ENCODE measurements at regions not wholly inside any gene's neighbourhood (a gene's known extent, or its start where the extent isn't known, plus 50 kb on each side); places are given as distances from the start of the nearest gene placed in this dataset.

GRCh38 chr7:114755856-114756255, 166.0 kb upstream of the MDFIC start:
- no peak for DNase-seq (ENCODE audit: low spot score)

- DNase-seq (ENCODE audit: low spot score), result no peak
Observed at GRCh38 chr7:114758661-114759227, 163.2 kb upstream of the MDFIC start.

- DNase-seq (ENCODE audit: low spot score), result no peak
Observed at GRCh38 chr7:114759347-114760062, 162.4 kb upstream of the MDFIC start.

GRCh38 chr7:114760477-114760876, 161.4 kb upstream of the MDFIC start:
- no peak for DNase-seq (ENCODE audit: low spot score)

DNA sequence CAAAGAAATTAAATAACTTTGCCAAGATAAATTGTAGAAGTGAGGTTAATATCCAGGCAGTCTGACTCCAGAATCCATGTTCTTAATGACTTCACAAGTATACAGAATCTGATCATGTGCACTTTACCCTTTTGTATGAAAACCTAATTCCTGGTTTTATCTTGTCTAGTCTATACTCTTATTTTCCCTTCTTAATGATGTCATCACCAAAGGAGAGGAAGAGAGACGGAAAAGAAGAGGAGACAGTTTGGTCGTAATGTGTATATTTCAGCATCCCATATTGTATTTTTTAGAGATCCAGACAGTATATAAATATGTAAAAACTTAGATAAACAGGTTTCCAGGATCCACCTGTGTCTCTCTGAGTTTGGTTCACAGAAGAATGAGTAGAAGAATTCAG, 159.9 kb upstream of the MDFIC start:
- no peak for DNase-seq (ENCODE audit: low spot score)

DNA sequence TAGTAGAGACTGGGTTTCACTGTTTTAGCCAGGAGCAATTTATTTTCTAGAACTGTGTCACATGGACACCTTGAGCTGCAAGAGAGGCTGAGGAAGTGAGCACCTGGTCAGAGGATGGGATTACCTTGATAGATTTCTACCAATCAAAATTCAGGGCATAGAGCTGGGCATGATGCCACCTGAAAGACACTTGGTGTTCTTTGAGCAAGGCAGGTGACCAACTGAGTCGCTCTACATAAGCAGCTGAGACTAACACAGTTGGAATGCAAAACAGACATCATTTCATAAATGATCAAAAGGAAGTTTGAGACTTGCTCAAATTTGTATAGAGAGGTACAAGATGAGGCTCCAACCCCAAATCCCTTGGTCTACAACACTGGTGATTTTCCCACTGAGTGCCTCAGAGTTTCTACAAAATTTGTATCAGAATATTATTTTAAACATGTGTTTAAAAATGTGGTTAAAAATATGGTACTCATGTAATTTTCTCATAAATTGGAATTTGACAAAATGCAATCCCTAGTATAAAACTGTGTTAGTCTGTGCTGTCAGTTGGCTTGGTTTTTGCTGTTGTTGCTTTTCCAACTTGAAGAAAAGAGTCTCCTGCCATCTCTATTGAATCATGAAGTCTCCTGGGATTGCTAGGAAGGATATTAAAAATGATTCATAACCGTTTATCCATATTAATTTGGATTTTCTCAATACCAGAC, 156.4 kb upstream of the MDFIC start:
- no peak for DNase-seq (ENCODE audit: low spot score)

DNA sequence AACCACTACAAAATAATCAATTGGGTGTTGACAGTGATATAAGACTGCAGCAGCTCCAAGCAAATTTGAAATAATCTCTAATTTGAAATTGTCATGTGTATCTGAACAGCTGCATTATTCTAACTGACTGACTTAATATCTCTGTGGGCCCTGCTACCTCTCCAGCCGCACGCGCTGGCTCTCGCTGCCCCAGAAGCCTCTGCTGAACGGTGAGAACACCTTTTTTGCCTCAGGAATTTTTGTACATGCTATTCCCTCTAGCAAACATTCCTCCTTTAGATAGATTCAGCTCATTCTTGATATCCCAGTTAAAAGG, 155.9 kb upstream of the MDFIC start:
- DNase-seq (ENCODE audit: low spot score), result no peak

DNA sequence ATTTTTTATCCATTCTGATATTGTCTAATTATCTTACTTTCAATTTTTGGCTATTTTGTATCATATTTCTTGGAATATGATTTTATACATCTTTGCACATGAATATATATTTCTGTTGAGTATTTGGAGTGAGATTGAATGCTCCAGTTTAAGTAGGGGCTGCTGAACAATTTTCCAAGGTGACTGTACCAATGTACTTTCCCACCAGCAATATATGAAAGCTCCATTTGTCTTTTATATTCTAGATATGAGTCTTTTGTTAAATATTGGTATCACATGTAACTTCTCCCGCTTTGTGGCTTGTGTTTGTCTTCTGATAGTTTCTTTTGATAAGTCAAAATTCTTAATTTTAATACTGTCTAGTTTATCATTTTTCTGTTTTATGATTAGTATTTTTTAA, 144.6 kb upstream of the MDFIC start:
- DNase-seq (ENCODE audit: low spot score), result no peak

GRCh38 chr7:114783508-114783907, 138.4 kb upstream of the MDFIC start:
- no peak for DNase-seq (ENCODE audit: low spot score)

DNA sequence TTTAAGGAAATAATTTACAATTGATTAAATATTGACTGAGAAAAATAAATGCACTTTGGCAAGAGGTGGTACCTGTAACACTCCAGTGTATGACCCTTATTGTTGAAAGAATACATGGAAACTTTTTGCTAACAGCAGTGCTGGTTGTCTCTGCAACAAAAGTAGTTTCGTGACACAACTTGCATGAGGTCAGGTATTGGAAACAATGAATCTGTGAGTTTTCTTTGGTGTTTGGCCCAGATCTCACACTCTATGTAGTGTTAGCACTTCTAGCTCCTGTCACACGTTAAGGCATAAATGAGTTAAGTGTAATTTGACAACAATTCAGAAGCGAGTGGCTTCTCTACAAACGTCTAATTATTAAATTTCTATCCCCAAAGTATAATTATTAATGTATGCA, 137.7 kb upstream of the MDFIC start:
- DNase-seq (ENCODE audit: low spot score), result no peak

DNA sequence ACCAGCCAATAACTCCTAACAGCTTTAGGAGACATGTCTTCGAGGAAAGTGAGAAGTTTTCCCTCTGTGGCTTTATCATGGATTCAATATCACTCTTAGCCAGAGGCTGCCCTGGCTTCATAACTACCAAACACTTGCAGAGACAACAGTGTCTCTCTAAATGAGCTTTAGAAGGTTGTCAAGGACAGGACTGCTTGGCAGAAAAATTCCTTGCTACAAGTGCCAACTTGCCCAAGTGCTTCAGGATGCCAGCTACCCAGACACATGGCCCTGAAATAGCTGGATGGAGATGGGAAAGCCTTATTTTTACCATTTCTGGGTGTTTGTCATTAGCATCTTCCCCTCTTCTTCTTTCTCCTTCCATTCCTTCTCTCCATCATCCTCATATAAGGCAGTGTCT, 137.1 kb upstream of the MDFIC start:
- no peak for DNase-seq (ENCODE audit: low spot score)

GRCh38 chr7:114785496-114785895, 136.4 kb upstream of the MDFIC start:
- DNase-seq (ENCODE audit: low spot score), result no peak

DNA sequence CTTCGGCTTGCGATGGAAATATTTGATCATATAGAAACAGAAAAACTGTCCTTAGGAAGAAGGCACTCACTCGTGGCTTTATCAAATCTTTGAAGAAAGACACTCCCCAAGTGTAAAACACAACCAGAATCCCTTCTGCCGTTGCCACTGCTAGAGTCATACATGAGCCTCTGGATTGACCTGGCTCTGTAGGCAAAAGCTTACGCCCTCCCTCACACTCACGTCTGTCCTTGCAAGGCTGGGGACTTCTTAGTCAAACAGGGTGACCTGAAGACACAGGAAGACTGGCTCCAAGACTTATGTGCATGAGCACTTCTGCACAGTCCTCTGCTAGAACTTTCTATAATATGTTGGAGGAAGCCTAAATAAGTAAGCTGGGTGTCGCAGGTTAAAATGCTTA, 135.4 kb upstream of the MDFIC start:
- DNase-seq (ENCODE audit: low spot score), result no peak

DNA sequence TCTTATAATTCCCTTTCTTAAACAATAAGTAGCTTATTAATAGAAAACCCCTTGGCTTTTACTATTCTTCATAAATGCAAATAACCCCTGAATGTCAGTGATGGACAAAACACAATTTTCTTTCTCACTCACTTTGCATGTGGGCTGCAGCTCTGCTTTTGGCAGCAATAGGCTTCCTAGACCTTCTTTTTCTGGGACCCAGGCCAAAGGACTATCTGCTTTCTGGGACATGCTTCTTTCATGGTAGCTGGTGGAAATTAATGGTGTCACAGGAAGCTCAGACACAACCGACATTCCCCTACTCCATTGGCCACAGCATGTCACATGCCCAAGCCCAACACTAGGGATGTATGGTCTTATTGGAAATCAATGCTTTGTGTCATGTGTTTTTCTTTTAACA, 134.3 kb upstream of the MDFIC start:
- DNase-seq (ENCODE audit: low spot score), result no peak

DNA sequence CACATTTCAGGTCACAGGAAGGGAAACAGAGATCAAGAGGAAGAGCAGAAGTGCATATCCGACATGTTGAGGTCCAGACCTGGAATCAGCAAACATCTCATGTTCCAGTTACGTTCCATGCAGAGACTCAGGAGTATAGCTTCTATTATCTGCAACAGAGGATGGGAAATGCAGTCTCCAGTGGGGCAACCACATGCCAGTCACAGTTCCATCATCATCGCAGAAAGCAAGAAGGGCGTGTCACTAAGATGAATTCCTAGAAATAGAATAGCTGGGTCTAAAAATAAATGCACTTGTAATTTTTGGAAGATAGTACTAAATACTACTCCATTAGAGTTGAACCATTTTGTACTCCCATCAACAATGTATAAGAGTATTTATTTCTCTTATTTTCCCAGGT, 133.2 kb upstream of the MDFIC start:
- DNase-seq (ENCODE audit: low spot score), result no peak

GRCh38 chr7:114789161-114789560, 132.7 kb upstream of the MDFIC start:
- DNase-seq (ENCODE audit: low spot score), result no peak

GRCh38 chr7:114789871-114790311, 132.0 kb upstream of the MDFIC start:
- peak; percentile 42 for DNase-seq (ENCODE audit: low spot score)

DNA sequence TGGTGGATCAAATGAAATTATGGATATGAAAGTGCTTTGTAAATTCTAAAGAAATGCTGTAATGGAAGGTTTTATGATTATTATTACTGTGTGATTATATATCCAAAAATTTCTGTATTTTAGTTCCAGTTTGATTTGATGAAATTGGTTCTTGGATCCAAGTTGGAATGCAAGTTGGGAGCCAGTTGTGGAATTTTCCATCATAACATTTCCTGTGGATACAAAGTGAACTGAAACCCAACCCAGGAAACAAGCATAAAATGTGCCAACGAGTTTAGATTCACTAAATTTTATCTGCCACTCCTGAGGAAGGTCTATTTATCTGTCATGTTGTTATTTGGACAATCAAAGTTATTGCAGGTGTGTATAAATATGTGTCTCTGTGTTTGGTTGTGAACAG, 131.4 kb upstream of the MDFIC start:
- no peak for DNase-seq (ENCODE audit: low spot score)

DNA sequence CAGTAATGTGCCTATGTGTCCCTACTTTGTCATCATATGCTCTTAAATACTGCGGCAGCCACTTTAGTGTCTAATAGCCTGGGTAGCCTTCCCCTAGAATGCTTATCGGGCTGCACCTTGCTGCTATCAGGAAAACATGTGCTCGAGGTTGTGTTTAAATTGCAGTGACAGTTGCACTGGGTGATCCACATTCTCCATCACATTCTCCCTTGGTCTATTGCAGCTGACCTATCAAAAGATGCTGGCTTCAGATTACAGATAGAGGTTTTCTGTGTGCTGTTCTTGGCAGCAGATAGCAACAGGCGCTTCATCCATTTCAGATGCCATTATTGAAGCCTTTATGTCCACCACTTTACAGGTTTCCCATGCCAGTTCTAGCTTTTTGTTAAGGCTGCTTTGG, 130.1 kb upstream of the MDFIC start:
- no peak for DNase-seq (ENCODE audit: low spot score)

DNA sequence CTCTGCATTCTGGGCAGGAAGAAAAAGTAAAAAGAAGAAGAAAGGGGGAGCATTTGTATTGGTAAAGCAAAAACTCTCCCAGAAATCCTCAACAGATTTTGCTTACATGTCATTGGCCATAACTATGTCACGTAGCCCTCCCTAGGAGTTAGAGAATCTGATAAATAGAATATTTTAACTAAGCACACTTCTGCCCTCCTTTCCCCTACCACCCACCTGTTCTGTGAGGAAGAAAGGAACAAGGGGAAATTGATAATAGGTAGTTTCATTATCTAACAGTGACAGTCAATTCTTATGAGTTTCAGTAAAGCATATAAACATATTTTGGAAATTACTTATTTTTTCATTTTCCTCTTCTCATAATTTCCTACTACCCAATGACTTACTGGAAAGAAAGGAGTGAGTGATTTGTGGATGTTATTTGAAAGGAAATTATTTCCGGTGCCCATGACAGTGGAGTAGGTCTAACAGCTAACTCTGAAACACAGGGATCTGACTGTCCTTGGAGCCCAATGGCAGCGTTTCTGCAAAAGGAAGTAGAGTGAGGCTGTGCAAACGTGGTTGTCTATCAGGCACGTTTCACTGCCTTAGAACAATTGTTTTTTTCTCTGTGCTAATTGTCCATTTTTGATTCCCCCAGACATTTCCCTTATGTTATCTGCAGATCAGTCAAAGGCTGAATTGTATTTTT, 128.6 kb upstream of the MDFIC start:
- DNase-seq (ENCODE audit: low spot score), result no peak

GRCh38 chr7:114795475-114795874, 126.4 kb upstream of the MDFIC start:
- no peak for DNase-seq (ENCODE audit: low spot score)

GRCh38 chr7:114799628-114800028, 122.3 kb upstream of the MDFIC start:
- no peak for DNase-seq (ENCODE audit: low spot score)

DNA sequence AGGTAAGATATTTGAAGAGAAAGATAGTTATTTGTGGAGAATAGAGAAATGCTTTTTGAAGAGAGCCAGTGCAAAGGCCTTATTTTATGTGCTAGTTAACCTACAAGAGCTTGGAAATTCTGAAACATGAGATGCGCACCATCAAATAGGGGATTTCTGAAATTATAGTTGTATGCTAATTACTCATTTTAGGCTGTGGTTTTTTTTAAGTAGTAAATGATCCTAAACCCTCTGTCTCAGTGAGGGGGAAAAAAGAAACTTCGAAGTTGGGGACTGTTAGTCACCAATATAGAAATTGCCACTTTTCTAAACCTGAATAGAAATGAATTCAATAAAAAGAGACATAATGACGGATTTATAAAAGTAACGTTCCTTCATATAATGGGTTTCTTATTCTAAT, 119.3 kb upstream of the MDFIC start:
- DNase-seq (ENCODE audit: low spot score), result no peak

Data from AG08396 (cell line).